Renal cortical epithelial cell (primary cell): ENCODE measurements at regions not wholly inside any gene's neighbourhood (a gene's known extent, or its start where the extent isn't known, plus 50 kb on each side); places are given as distances from the start of the nearest gene placed in this dataset.
A peak's percentile ranks its signal among the peaks of the same experiment; 100 is the strongest.

Source experiments
- DNase-seq: peaks from one replicate; pipeline ENCODE4 v3.0.0-alpha.2; 2011; ENCODE audit warnings: low read depth

- no peak for DNase-seq
Observed at GRCh38 chr3:18675197-18675596, 250.1 kb upstream of the SATB1 start.

GRCh38 chr3:18672561-18672960 is 247.4 kb upstream of the SATB1 start:
- no peak for DNase-seq

- DNase-seq: no peak
Observed at GRCh38 chr3:18670759-18671158, 245.6 kb upstream of the SATB1 start.

GRCh38 chr3:18669374-18669773 is 244.2 kb upstream of the SATB1 start:
- no peak for DNase-seq

GRCh38 chr3:18667552-18667951 is 242.4 kb upstream of the SATB1 start:
- DNase-seq: no peak

- DNase-seq: no peak
Observed at GRCh38 chr3:18666655-18667054, 241.5 kb upstream of the SATB1 start.

- DNase-seq: no peak
Observed at GRCh38 chr3:18660059-18660458, 234.9 kb upstream of the SATB1 start.

- DNase-seq: no peak
Observed at GRCh38 chr3:18657858-18658820, 233.0 kb upstream of the SATB1 start.

- no peak for DNase-seq
Observed at GRCh38 chr3:18656866-18657265, 231.7 kb upstream of the SATB1 start.

GRCh38 chr3:18656410-18656809 is 231.3 kb upstream of the SATB1 start:
- DNase-seq: no peak

GRCh38 chr3:18655827-18656226 is 230.7 kb upstream of the SATB1 start:
- no peak for DNase-seq

GRCh38 chr3:18652781-18653180 is 227.6 kb upstream of the SATB1 start:
- DNase-seq: peak; percentile 15

GRCh38 chr3:18650731-18651130 is 225.6 kb upstream of the SATB1 start:
- DNase-seq: no peak

- no peak for DNase-seq
Observed at GRCh38 chr3:18649666-18650363, 224.7 kb upstream of the SATB1 start.

- no peak for DNase-seq
Observed at GRCh38 chr3:18648868-18649462, 223.8 kb upstream of the SATB1 start.

- no peak for DNase-seq
Observed at GRCh38 chr3:18648159-18648558, 223.0 kb upstream of the SATB1 start.

- no peak for DNase-seq
Observed at GRCh38 chr3:18645619-18646018, 220.5 kb upstream of the SATB1 start.

GRCh38 chr3:18643281-18643680 is 218.1 kb upstream of the SATB1 start:
- DNase-seq: no peak

GRCh38 chr3:18641916-18642315 is 216.8 kb upstream of the SATB1 start:
- no peak for DNase-seq

GRCh38 chr3:18635215-18635614 is 210.1 kb upstream of the SATB1 start:
- DNase-seq: no peak

- DNase-seq: no peak
Observed at GRCh38 chr3:18634461-18634860, 209.3 kb upstream of the SATB1 start.

GRCh38 chr3:18633002-18633401 is 207.9 kb upstream of the SATB1 start:
- DNase-seq: no peak

- no peak for DNase-seq
Observed at GRCh38 chr3:18630295-18630694, 205.2 kb upstream of the SATB1 start.
